ENCODE measurements at regions not wholly inside any gene's neighbourhood (a gene's known extent, or its start where the extent isn't known, plus 50 kb on each side); places are given as distances from the start of the nearest gene placed in this dataset.

DNA sequence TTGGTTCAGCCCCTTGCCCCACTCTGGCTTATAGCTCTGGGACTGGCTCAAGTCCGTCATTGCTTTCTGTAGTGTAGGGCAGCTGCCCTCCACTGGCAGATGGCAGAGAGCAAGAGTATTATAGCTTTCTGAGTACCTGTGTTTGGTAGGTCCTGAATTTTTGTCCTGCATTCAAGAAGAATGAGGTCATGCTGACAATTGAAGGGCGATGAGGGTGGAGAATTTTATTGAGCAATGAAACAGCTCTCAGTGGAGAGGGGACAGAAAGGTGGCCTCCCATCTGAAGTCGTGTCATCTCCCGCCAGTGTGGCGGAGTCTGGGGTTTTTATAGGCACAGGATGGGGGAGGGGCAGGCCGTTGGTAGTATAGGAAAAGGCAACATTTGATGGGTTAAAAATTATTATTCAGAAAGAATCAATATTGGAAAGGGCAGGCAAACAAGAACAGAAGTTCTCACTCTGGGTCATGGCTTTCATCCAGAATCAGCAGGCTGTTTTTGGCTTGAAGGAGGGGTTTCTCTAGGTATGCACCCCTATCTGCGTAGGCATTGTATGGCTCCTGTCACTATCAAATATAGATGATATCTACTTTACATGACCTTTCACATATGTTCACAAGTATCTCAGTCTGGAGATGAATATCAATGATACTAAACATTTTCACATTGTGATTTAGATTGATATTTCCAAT lies 1239.7 kb upstream of the ALCAM start:
- TF ChIP-seq POLR2A (IDR thresholded peaks at IDR 0.05) (no peak), CTCF (IDR thresholded peaks at IDR 0.05) (no peak)

All from body of pancreas (tissue), 4 donors.